IPS DF 6.9 (cell line): ENCODE measurements at regions not wholly inside any gene's neighbourhood (a gene's known extent, or its start where the extent isn't known, plus 50 kb on each side); places are given as distances from the start of the nearest gene placed in this dataset.

Experiments used
- DNase-seq: peaks from one replicate; pipeline ENCODE4 v3.0.0-alpha.2; 2013; ENCODE audit warnings: low read depth, low spot score
- H3K27ac ChIP-seq: one replicate; pipeline ENCODE4 v1.5.1; 2013; ENCODE audit warnings: low read length, control low read depth
- H3K27me3 ChIP-seq: 2 replicates; pipeline ENCODE4 v1.6.1; 2013; ENCODE audit warnings: mild to moderate bottlenecking, low read length; ENCODE audit not compliant: control insufficient read depth, insufficient read depth
- H3K36me3 ChIP-seq: 2 replicates; pipeline ENCODE4 v1.6.1; 2013; ENCODE audit warnings: low read length; ENCODE audit not compliant: control insufficient read depth, insufficient read depth
- H3K4me1 ChIP-seq: 2 replicates; pipeline ENCODE4 v1.6.1; 2013; ENCODE audit warnings: low read length; ENCODE audit not compliant: control insufficient read depth, insufficient read depth
- H3K4me3 ChIP-seq: 2 replicates; pipeline ENCODE4 v1.5.1; 2013; ENCODE audit warnings: mild to moderate bottlenecking, low read length
- H3K9me3 ChIP-seq: 2 replicates; pipeline ENCODE4 v1.6.1; 2013; ENCODE audit warnings: low read length, inconsistent platforms; ENCODE audit not compliant: control insufficient read depth, insufficient read depth
- WGBS: extraction: QIAGEN DNeasy Blood & Tissue Kit; methylation state at CpG from one replicate; pipeline ENCODE4 v1.1.7; 2013; ENCODE audit warnings: mixed read lengths, missing lambda C conversion rate; ENCODE audit not compliant: insufficient read length, insufficient coverage; 5-methylcytosine and 5-hydroxymethylcytosine counted together

- Histone ChIP-seq H3K27ac (no peak overlapping the region), H3K4me1 (no peaks in the 10 kb centered on the region), H3K9me3 (no peaks in the 10 kb centered on the region), H3K36me3 (no peaks in the 10 kb centered on the region), H3K4me3 (no peak overlapping the region), H3K27me3 (no peaks in the 10 kb centered on the region)
- no peak for DNase-seq
- WGBS = no CpG with 5 or more reads among the region's 3 CpGs
These were observed 450.6 kb downstream of the TSN start for GRCh38 chr2:122206101-122206500.

GRCh38 chr2:122209377-122209776 lies 453.9 kb downstream of the TSN start:
- WGBS = no CpG with 5 or more reads among the region's 2 CpGs
- H3K27ac ChIP-seq = no peak overlapping the region
- no peaks in the 10 kb centered on the region for H3K36me3 ChIP-seq
- no peaks in the 10 kb centered on the region for H3K4me1 ChIP-seq
- H3K27me3 ChIP-seq = no peaks in the 10 kb centered on the region
- H3K4me3 ChIP-seq = no peak overlapping the region
- no peaks in the 10 kb centered on the region for H3K9me3 ChIP-seq
- DNase-seq = no peak

DNA sequence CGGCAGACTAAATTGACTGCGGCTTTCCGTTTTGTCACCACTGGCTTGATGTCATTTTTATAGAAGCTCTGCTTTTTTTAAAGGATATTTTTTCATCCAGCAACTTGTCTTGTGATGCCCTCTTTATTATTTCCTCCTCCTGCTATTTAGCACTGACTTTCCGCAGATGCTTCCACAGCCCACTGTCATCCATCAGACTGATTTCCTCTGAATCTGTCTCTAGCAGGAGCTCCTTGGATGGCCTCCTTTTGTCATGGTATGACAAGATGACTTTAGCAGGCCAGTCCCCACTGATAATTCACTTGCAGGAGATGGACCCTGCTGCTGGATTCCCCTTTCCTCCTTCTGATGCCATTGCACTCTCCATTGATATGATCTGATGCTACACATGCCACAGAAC lies 454.6 kb downstream of the TSN start:
- DNase-seq = no peak
- no peak overlapping the region for H3K4me3 ChIP-seq
- no CpG with 5 or more reads among the region's 4 CpGs for WGBS
- no peaks in the 10 kb centered on the region for H3K27me3 ChIP-seq
- H3K4me1 ChIP-seq = no peaks in the 10 kb centered on the region
- H3K27ac ChIP-seq = no peak overlapping the region
- H3K9me3 ChIP-seq = no peaks in the 10 kb centered on the region
- no peaks in the 10 kb centered on the region for H3K36me3 ChIP-seq

- Histone ChIP-seq H3K4me3 (no peak overlapping the region), H3K27ac (no peak overlapping the region), H3K9me3 (no peaks in the 10 kb centered on the region), H3K27me3 (no peaks in the 10 kb centered on the region), H3K4me1 (no peaks in the 10 kb centered on the region), H3K36me3 (no peaks in the 10 kb centered on the region)
- DNase-seq = no peak
- no CpG with 5 or more reads among the region's 8 CpGs for WGBS
These were observed 455.7 kb downstream of the TSN start for GRCh38 chr2:122210898-122211856.

DNA sequence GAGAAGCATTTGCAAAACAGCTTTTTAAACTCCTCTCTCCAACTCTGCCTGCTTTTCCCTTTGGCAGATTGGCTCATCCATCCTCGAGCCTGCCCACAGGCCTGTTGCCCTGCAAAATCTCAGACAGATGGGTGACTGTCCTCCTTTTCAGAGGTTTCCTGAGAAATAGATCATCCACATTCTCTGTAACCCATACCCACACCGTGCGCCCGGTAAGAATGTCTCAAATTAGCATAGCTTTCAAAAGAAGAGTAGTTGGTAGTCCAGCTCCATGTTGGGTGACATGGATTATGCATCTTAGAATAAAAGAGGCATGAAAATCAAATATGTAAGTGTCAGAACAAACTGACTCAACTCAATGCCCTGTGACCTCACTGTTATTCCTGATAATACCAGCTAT lies 457.9 kb downstream of the TSN start:
- Histone ChIP-seq H3K36me3 (no peaks in the 10 kb centered on the region), H3K27ac (no peak overlapping the region), H3K4me1 (no peaks in the 10 kb centered on the region), H3K27me3 (no peaks in the 10 kb centered on the region), H3K4me3 (no peak overlapping the region), H3K9me3 (no peaks in the 10 kb centered on the region)
- DNase-seq = no peak
- whole genome bisulfite sequencing = no CpG with 5 or more reads among the region's 4 CpGs

- no peaks in the 10 kb centered on the region for H3K4me1 ChIP-seq
- DNase-seq = no peak
- H3K4me3 ChIP-seq = no peak overlapping the region
- no peaks in the 10 kb centered on the region for H3K27me3 ChIP-seq
- H3K27ac ChIP-seq = no peak overlapping the region
- H3K9me3 ChIP-seq = no peaks in the 10 kb centered on the region
- H3K36me3 ChIP-seq = no peaks in the 10 kb centered on the region
These were observed 460.6 kb downstream of the TSN start for GRCh38 chr2:122216071-122216470.

DNA sequence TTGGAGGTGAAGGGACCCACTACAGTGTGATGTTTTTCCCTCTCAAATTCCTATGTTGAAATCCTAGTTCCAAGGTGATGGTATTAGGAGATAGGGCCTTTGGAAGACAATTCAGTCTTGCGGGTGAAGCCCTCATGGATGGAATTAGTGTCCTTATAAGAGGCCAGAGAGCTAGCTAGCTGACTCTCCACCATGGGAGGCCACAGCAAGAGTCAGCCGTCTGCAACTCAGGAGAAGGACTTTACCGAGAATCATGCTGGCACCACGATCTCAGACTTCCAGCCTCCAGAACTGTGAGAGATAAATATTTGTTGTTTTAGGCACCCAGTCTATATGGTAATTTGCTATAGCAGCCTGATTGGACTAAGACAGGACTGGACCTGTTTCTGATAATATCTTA lies 461.4 kb downstream of the TSN start:
- H3K36me3 ChIP-seq = no peaks in the 10 kb centered on the region
- H3K27ac ChIP-seq = no peak overlapping the region
- H3K9me3 ChIP-seq = no peaks in the 10 kb centered on the region
- H3K27me3 ChIP-seq = no peaks in the 10 kb centered on the region
- no CpG with 5 or more reads among the region's 4 CpGs for WGBS
- H3K4me3 ChIP-seq = no peak overlapping the region
- DNase-seq = no peak
- no peaks in the 10 kb centered on the region for H3K4me1 ChIP-seq

DNA sequence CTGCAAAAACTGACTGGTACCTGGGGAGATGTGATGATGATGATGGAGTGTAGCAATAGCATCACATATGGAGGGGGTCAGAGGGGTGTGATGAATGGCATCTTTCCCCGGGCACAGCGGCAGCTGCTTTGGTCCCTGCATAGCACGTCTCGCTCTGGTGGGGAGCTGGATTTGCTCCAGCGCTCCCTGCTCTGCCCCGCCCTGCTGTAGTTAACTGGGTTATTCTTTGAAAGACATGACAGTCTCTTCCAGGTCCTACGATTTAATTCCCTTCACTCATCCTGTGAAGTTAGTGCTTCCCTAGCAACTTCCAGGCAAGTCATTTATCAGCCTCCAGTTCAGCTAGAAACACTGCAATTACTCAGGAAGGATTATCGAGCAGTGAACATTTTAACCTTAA lies 463.1 kb downstream of the TSN start:
- H3K4me1 ChIP-seq = no peaks in the 10 kb centered on the region
- H3K4me3 ChIP-seq = no peak overlapping the region
- no peaks in the 10 kb centered on the region for H3K36me3 ChIP-seq
- H3K27me3 ChIP-seq = no peaks in the 10 kb centered on the region
- WGBS = no CpG with 5 or more reads among the region's 8 CpGs
- no peak for DNase-seq
- no peak overlapping the region for H3K27ac ChIP-seq
- no peaks in the 10 kb centered on the region for H3K9me3 ChIP-seq

- WGBS = no CpG with 5 or more reads among the region's 9 CpGs
- Histone ChIP-seq H3K4me1 (no peaks in the 10 kb centered on the region), H3K36me3 (no peaks in the 10 kb centered on the region), H3K4me3 (no peak overlapping the region), H3K27ac (no peak overlapping the region), H3K9me3 (no peaks in the 10 kb centered on the region), H3K27me3 (no peaks in the 10 kb centered on the region)
- DNase-seq = no peak
These were observed 464.1 kb downstream of the TSN start for GRCh38 chr2:122219504-122219903.

- Histone ChIP-seq H3K27ac (no peak overlapping the region), H3K4me1 (no peaks in the 10 kb centered on the region), H3K36me3 (no peaks in the 10 kb centered on the region), H3K9me3 (no peaks in the 10 kb centered on the region), H3K4me3 (no peak overlapping the region), H3K27me3 (no peaks in the 10 kb centered on the region)
- WGBS = no CpG with 5 or more reads among the region's 3 CpGs
- DNase-seq = no peak
These were observed 466.2 kb downstream of the TSN start for GRCh38 chr2:122221665-122222064.

DNA sequence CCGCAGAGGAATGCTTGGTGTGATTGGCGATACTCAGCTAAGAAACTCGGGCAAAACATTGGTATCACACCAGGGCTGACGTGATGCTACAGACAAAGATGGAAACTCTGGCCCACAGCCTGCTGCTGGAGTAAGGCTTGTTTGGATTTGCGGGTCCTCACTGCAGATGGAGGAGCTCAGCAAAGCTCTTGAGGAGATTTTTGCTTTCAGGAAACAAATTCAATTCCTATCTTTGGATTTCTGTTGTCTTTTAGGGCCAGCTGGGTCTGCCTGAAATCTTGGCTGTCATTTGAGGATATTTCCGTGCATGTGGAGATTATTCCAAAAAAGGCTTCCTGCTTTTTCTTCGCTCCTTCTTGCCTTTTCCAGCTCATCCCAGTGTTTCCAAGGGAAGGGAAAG lies 475.8 kb downstream of the TSN start:
- no peaks in the 10 kb centered on the region for H3K27me3 ChIP-seq
- H3K36me3 ChIP-seq = no peaks in the 10 kb centered on the region
- H3K4me1 ChIP-seq = no peaks in the 10 kb centered on the region
- H3K27ac ChIP-seq = no peak overlapping the region
- WGBS = no CpG with 5 or more reads among the region's 7 CpGs
- DNase-seq = no peak
- H3K9me3 ChIP-seq = no peaks in the 10 kb centered on the region
- no peak overlapping the region for H3K4me3 ChIP-seq
